Epithelial cell of proximal tubule (primary cell): ENCODE measurements at regions not wholly inside any gene's neighbourhood (a gene's known extent, or its start where the extent isn't known, plus 50 kb on each side); places are given as distances from the start of the nearest gene placed in this dataset.

ENCODE experiments used
- DNase-seq: peaks from one replicate; pipeline ENCODE4 v3.0.0-alpha.2; 2011; ENCODE audit warnings: low read depth
- H3K4me3 ChIP-seq: 2 replicates; pipeline ENCODE4 v1.5.1; 2011; ENCODE audit warnings: low read depth, mild to moderate bottlenecking, low read length
- CTCF ChIP-seq: conservative IDR thresholded peaks from 2 replicates; pipeline ENCODE4 v1.5.1; 2012; ENCODE audit warnings: low read depth, mild to moderate bottlenecking, low read length

- TF ChIP-seq CTCF, result no peak
- H3K4me3 ChIP-seq, result no peak overlapping the region
- no peak for DNase-seq
Measured at GRCh38 chr11:116439361-116439677, 333.5 kb downstream of the BUD13 start.

- TF ChIP-seq CTCF, result no peak
- no peak for DNase-seq
- no peak overlapping the region for H3K4me3 ChIP-seq
Measured at GRCh38 chr11:116438651-116439360, 334.0 kb downstream of the BUD13 start.

- H3K4me3 ChIP-seq, result no peak overlapping the region
- DNase-seq, result no peak
- no peak for TF ChIP-seq CTCF
Measured at GRCh38 chr11:116434986-116435385, 337.8 kb downstream of the BUD13 start.

GRCh38 chr11:116432301-116432700 lies 340.5 kb downstream of the BUD13 start:
- TF ChIP-seq CTCF, result no peak
- H3K4me3 ChIP-seq, result no peak overlapping the region
- DNase-seq, result no peak

- no peak for TF ChIP-seq CTCF
- H3K4me3 ChIP-seq, result no peak overlapping the region
Measured at GRCh38 chr11:116431842-116432241, 340.9 kb downstream of the BUD13 start.

GRCh38 chr11:116428638-116428975 lies 344.2 kb downstream of the BUD13 start:
- DNase-seq, result no peak
- no peak for TF ChIP-seq CTCF
- H3K4me3 ChIP-seq, result no peak overlapping the region

More at GRCh38 chr11:116431842-116432241, 340.9 kb downstream of the BUD13 start:
- DNase-seq, result no peak

GRCh38 chr11:116427903-116428637 lies 344.7 kb downstream of the BUD13 start:
- no peak overlapping the region for H3K4me3 ChIP-seq
- no peak for TF ChIP-seq CTCF
- no peak for DNase-seq
